ENCODE measurements at regions not wholly inside any gene's neighbourhood (a gene's known extent, or its start where the extent isn't known, plus 50 kb on each side); places are given as distances from the start of the nearest gene placed in this dataset.
A peak's percentile ranks its signal among the peaks of the same experiment; 100 is the strongest.
"Not testable (repeated sequence)": the region's sequence is repeated elsewhere in the genome, so short reads cannot be mapped to it uniquely, and the experiment has no call there.

DNA sequence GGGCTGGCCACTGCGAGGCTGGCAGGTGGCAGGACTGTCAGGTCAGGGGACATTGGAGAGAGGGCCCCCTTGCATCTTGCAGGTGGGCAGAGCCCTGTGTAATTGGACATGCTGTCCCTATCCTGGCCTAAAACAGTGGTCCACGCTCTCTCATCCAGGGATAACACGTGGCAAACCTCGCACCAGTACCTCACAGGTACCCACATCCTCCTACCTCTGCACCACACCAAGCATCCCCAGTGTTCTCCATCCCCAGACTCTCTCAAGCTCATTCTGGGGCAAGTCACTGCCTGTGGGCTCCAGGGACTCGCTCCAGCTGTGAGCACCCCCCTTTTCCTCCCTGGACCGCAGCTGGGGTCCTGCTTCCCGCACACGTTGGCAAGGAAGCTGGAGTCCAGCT, 212.3 kb upstream of the LRRC61 start:
- DNase-seq = not testable (repeated sequence)

DNA sequence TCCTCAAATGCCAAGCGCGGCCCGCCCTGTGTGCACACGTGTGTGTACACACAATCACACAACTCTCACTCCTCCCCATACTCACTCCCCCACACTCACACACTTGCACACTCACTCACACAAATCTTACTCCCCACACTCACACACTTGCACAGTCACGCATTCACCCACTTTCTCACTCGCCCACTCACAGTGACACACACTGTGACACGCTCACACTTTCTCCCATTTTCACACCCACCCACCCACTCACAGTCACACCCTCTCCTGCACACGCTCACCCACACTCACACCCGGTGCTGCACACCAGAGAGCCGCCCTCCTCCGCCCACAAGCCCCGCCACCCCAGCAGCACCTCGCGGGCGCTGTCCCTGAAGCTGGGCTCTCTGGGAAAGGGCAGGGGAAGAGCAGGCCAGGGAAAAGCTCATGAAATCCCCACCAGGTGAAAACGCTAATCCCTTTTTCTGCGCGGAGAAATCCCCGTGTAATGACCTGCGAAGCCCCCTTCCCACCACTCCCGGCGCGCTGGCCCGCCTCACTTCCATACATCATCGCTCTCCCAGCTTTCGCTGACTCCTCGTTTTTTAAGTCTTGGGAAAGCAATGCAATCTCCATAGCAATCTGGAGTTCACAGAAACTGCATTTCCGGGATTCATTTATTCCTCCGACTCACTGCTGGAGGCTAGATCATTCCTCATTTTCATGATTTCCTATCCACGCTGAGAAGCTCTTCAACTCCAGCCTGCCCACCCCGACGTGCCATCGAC, 211.6 kb upstream of the LRRC61 start:
- DNase-seq = not testable (repeated sequence)

DNA sequence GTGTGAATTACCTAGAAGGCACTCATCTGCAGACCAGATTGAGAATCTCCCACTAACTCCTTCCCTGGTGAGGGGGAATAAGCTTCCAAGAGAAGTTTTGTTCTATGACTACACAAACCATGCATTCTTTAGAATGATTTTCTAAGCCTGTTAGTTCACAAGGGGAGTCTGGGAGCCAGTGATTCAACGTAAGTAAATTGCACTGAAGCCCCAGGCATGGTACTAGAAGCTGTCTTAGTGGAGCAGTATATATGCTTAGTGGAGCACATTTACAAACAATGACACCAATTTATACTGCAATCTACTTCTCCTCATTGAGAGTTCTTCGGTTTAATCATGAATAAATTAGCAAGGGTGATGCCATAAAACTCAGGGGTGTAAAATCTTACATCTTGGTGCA, 209.9 kb upstream of the LRRC61 start:
- DNase-seq = not testable (repeated sequence)

DNA sequence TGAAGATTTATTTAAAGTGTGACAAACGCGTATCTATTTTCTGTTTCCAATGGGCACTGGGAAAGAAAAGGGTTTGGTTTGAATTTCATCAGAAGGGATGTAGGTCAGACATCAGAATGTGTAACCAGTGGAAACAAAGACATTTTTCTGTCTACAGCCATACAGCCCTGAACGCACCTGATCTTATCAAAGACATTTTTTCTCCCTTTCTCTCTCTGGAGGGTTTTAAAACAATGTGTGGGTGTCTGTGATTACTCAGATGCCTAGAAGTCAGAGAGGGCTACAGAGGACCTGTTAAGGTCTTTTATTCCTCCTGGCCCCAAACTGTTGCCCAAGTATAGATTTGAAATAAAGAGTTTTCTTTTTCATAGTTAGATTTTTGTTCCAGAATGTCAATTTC, 208.6 kb upstream of the LRRC61 start:
- not testable (repeated sequence) for DNase-seq

GRCh38 chr7:150119966-150120365, 203.2 kb upstream of the LRRC61 start:
- not testable (repeated sequence) for DNase-seq

- peak; percentile 36 for DNase-seq
Measured at GRCh38 chr7:150125831-150126230, 197.3 kb upstream of the LRRC61 start.

GRCh38 chr7:150134451-150134850, 188.7 kb upstream of the LRRC61 start:
- not testable (repeated sequence) for DNase-seq

DNA sequence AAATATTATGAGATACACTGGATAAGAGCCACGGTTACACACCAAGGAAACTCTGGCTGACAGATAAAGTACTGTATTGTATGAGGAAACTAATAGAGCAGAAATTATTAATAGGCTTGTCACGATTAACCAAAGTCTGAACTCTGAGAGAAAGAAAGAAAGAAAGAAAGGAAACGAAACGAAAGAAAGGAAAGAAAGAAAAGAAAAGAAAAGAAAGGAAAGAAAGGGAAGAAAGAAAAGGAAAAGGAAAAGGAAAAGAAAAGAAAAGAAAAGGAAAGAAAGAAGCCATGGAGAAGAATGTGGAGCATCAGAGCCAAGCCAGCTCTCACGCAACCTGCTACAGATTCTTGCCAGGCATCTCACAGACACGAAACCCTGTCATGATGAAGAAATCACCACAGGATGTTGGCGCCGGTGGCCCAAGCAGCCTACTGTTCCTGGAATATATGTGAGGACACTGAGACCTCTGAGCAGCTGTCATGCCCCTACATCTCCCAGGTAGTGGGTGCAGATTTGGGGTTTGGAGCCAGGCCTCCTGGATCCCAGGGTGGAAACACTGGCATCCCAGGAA, 187.4 kb upstream of the LRRC61 start:
- not testable (repeated sequence) for DNase-seq

- DNase-seq = not testable (repeated sequence)
Measured at GRCh38 chr7:150139840-150140239, 183.3 kb upstream of the LRRC61 start.

GRCh38 chr7:150141525-150142345, 181.4 kb upstream of the LRRC61 start:
- not testable (repeated sequence) for DNase-seq

- DNase-seq = not testable (repeated sequence)
Measured at GRCh38 chr7:150146124-150146523, 177.0 kb upstream of the LRRC61 start.

GRCh38 chr7:150147524-150147923, 175.6 kb upstream of the LRRC61 start:
- DNase-seq = not testable (repeated sequence)

DNA sequence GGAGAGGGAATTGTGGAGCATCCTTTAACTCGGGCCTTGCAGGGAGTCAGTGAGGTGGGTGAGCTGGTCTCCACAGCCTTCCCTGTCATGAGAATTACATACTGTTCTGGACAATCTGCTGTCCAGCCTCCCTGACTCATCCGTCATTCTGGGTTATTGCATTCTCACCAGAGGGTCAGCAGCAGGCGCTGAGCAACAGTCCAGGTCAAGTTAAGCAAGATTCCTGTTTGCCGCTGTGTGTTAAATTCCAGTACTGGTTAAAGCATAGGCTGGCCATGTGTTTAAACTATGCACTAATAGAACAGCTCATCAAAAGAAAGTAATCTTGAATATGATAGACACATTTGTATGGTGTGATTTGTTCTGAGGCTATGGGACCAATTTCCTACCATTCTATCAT, 167.1 kb upstream of the LRRC61 start:
- not testable (repeated sequence) for DNase-seq

DNA sequence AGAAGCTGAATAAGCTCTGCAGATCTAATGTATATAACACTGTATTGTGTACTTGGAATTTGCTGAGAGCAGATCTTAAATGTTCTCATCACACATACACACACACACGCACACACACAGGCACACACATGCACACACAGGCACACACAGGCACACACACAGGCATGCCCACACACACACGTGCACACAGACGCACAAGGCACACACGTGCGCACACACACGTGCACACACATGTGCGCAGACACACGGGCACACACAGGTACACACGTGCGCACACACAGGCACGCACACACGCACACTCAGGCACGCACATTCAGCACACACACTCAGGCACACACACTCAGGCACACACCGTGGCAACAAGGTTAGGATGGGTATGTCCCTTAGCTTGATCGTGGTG, 164.5 kb upstream of the LRRC61 start:
- not testable (repeated sequence) for DNase-seq

- not testable (repeated sequence) for DNase-seq
Measured at GRCh38 chr7:150169515-150169914, 153.6 kb upstream of the LRRC61 start.

GRCh38 chr7:150169943-150170490, 153.1 kb upstream of the LRRC61 start:
- DNase-seq = not testable (repeated sequence)

GRCh38 chr7:150183602-150184001, 139.6 kb upstream of the LRRC61 start:
- DNase-seq = not testable (repeated sequence)

- DNase-seq = not testable (repeated sequence)
Measured at GRCh38 chr7:150189963-150190362, 133.2 kb upstream of the LRRC61 start.

DNA sequence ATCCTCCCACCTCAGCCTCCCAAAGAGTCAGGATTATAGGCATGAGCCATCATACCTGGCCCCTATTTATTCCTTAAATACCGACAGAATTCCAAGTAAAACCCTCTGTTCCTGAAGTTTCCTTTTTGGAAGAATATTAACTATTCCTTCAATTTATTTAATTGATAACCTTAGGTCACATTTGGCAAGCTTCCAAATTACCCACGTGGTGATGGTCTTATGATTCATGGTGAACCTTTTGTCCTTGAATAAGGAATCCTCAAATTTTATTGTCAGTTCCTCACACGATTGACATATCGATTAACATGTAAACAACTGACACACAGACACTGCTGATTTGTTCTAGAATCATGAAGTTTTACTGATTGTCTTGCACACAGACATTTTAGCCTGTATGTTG, 130.6 kb upstream of the LRRC61 start:
- DNase-seq = not testable (repeated sequence)

- DNase-seq = not testable (repeated sequence)
Measured at GRCh38 chr7:150193866-150194265, 129.3 kb upstream of the LRRC61 start.
